ENCODE measurements at regions not wholly inside any gene's neighbourhood (a gene's known extent, or its start where the extent isn't known, plus 50 kb on each side); places are given as distances from the start of the nearest gene placed in this dataset.
"Not testable (repeated sequence)": the region's sequence is repeated elsewhere in the genome, so short reads cannot be mapped to it uniquely, and the experiment has no call there.

GRCh38 chr9:720239-720881 lies 121.1 kb upstream of the DMRT1 start:
- no peak for DNase-seq

- DNase-seq = no peak
Observed at GRCh38 chr9:722388-722980, 119.0 kb upstream of the DMRT1 start.

GRCh38 chr9:724461-724860 lies 117.0 kb upstream of the DMRT1 start:
- not testable (repeated sequence) for DNase-seq

GRCh38 chr9:726005-726404 lies 115.5 kb upstream of the DMRT1 start:
- no peak for DNase-seq

GRCh38 chr9:727767-728166 lies 113.7 kb upstream of the DMRT1 start:
- DNase-seq = no peak

GRCh38 chr9:728535-728934 lies 113.0 kb upstream of the DMRT1 start:
- DNase-seq = no peak

- DNase-seq = no peak
Observed at GRCh38 chr9:731474-731873, 110.0 kb upstream of the DMRT1 start.

- DNase-seq = no peak
Observed at GRCh38 chr9:734831-735511, 106.5 kb upstream of the DMRT1 start.

- DNase-seq = no peak
Observed at GRCh38 chr9:737400-738120, 103.9 kb upstream of the DMRT1 start.

GRCh38 chr9:738209-738915 lies 103.1 kb upstream of the DMRT1 start:
- DNase-seq = no peak

- DNase-seq = no peak
Observed at GRCh38 chr9:739362-739761, 102.1 kb upstream of the DMRT1 start.

GRCh38 chr9:740221-740620 lies 101.3 kb upstream of the DMRT1 start:
- no peak for DNase-seq

GRCh38 chr9:742104-742503 lies 99.4 kb upstream of the DMRT1 start:
- no peak for DNase-seq

- DNase-seq = no peak
Observed at GRCh38 chr9:742914-743589, 98.4 kb upstream of the DMRT1 start.

- no peak for DNase-seq
Observed at GRCh38 chr9:744046-744712, 97.3 kb upstream of the DMRT1 start.

GRCh38 chr9:744790-745484 lies 96.6 kb upstream of the DMRT1 start:
- DNase-seq = no peak

- no peak for DNase-seq
Observed at GRCh38 chr9:745761-746380, 95.6 kb upstream of the DMRT1 start.

GRCh38 chr9:746661-747434 lies 94.6 kb upstream of the DMRT1 start:
- no peak for DNase-seq

- no peak for DNase-seq
Observed at GRCh38 chr9:747567-747966, 93.9 kb upstream of the DMRT1 start.

- no peak for DNase-seq
Observed at GRCh38 chr9:748861-749497, 92.5 kb upstream of the DMRT1 start.
